Natural killer cell (primary cell): ENCODE measurements at regions not wholly inside any gene's neighbourhood (a gene's known extent, or its start where the extent isn't known, plus 50 kb on each side); places are given as distances from the start of the nearest gene placed in this dataset.
A peak's percentile ranks its signal among the peaks of the same experiment; 100 is the strongest.

Experiments used
- ATAC-seq, 3 donors: fragments of 150-1000 bp in 2 of 3; fragments of 200-7000 bp in 1 of 3; cut with Tn5 transposase; 1 replicate in 1 of 3; 2 replicates in 2 of 3; pipeline ENCODE4 v1.10.0; 2021; ENCODE audit warnings: mild to moderate bottlenecking in 2 of 3, moderate library complexity in 2 of 3
- DNase-seq, 2 donors: peaks; one replicate each; pipeline versions ENCODE4 v3.0.0 to v3.0.0-alpha.2; 2013 to 2021; ENCODE audit warnings: mixed read lengths in 1 of 2
- H3K27ac ChIP-seq: one replicate; pipeline ENCODE4 v1.5.1; 2013; ENCODE audit warnings: mild to moderate bottlenecking, low read length
- H3K27me3 ChIP-seq: one replicate; pipeline ENCODE4 v1.6.1; 2013; ENCODE audit warnings: low read length; ENCODE audit not compliant: control insufficient read depth, insufficient read depth
- H3K36me3 ChIP-seq: one replicate; pipeline ENCODE4 v1.6.1; 2013; ENCODE audit warnings: low read length; ENCODE audit not compliant: control insufficient read depth, insufficient read depth
- H3K4me1 ChIP-seq: one replicate; pipeline ENCODE4 v1.6.1; 2013; ENCODE audit warnings: low read length; ENCODE audit not compliant: control insufficient read depth, insufficient read depth
- H3K4me3 ChIP-seq: one replicate; pipeline ENCODE4 v1.5.1; 2013; ENCODE audit warnings: low read length
- H3K9me3 ChIP-seq: one replicate; pipeline ENCODE4 v1.6.1; 2013; ENCODE audit warnings: low read length; ENCODE audit not compliant: control insufficient read depth, insufficient read depth
- H3K27ac Mint-ChIP-seq, 2 donors: one replicate each; pipeline ENCODE4 v1.8.0; 2022; ENCODE audit warnings: mild to moderate bottlenecking in 2 of 2, mixed read lengths in 2 of 2, moderate library complexity in 1 of 2
- H3K27me3 Mint-ChIP-seq, 2 donors: one replicate each; pipeline ENCODE4 v1.8.0; 2022; ENCODE audit warnings: low read depth in 2 of 2, mixed read lengths in 2 of 2
- H3K36me3 Mint-ChIP-seq: one replicate; pipeline ENCODE4 v1.8.0; 2022; ENCODE audit warnings: mixed read lengths
- H3K4me1 Mint-ChIP-seq, 2 donors: one replicate each; pipeline ENCODE4 v1.8.0; 2022; ENCODE audit warnings: mixed read lengths in 2 of 2
- H3K4me3 Mint-ChIP-seq: one replicate; pipeline ENCODE4 v1.8.0; 2022; ENCODE audit warnings: mild to moderate bottlenecking, moderate library complexity, mixed read lengths
- H3K9me3 Mint-ChIP-seq, 2 donors: one replicate each; pipeline ENCODE4 v1.8.0; 2022; ENCODE audit warnings: mixed read lengths in 2 of 2
- CTCF ChIP-seq: fragments of 200-600 bp; IDR thresholded peaks from one replicate; pipeline ENCODE4 v1.8.0; 2022; ENCODE audit warnings: antibody characterized with exemption
- WGBS: methylation state at CpG from one replicate; pipeline ENCODE4 v1.1.7; 2013; ENCODE audit warnings: missing lambda C conversion rate; ENCODE audit not compliant: insufficient coverage; 5-methylcytosine and 5-hydroxymethylcytosine counted together
- intact Hi-C: fragments of 100-400 bp; cut with micrococcal nuclease; formaldehyde crosslinking; loops from one replicate; pipeline ENCODE4 v1.14.2; 2022

DNA sequence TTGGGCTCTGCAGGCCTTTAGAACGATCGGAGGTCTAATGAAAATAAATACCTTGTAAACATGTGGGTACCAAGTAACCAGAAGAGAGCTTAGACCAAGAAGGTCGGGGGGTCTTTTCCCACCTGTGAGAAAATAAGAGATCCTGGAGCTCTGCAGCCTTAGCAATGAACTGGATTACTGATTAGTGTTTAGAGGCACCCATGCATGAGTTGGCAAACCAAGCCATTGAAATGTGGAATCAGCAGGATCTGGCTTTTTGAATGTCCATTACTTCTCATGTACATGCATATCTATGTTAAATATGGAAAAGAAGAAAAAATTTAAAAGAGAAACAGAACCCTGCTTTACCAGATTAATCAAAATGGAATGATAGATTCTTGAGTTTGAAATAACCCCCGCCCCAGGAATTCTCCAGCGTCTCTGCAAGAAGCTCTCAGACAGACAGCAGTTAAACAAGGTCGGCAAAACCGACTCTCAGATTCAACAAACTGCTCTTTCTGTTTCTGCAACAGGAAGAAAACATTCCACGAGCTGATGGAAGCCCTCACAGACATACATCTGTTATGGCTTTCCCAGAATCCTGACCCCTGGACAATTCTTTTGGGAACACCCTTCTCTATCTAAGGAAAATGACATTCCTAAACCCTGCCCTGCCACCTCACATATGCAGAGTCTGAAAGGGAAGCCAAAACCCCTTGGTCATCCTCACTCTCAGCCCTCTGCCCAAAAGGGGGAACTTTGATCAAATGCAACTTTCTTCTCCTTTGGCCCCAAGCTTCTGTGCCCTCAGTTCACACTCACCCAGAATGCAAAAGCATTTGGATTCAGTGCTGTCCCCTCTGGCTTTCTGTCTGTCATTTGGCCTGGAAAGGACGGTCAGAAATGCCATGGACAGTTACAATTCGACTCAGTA, 78.7 kb upstream of the EN2 start:
- DNase-seq = no peak
- ATAC-seq = no peak
- Mint-ChIP-seq H3K9me3 (no peaks in the 10 kb centered on the region), H3K4me3 (no peak overlapping the region), H3K27ac (no peak overlapping the region), H3K36me3 (no peaks in the 10 kb centered on the region), H3K4me1 (peaks cover 17 to 33% of the 10 kb centered on the region in 2 donors), H3K27me3 (peaks cover 73 to 79% of the 10 kb centered on the region in 2 donors)
- TF ChIP-seq CTCF = no peak
- Histone ChIP-seq H3K9me3 (no peaks in the 10 kb centered on the region), H3K4me3 (no peak overlapping the region), H3K27ac (no peak overlapping the region), H3K27me3 (peaks cover 60% of the 10 kb centered on the region), H3K4me1 (peaks cover 21% of the 10 kb centered on the region), H3K36me3 (no peaks in the 10 kb centered on the region)
- intact Hi-C loops = loop anchor here (10.0 kb wide), 1 partner anchor 386 kb away; no protein-coding TSS in a partner anchor
- 6% methylated on average over 10 of the region's 10 CpGs for WGBS

- peaks cover 54% of the 10 kb centered on the region for H3K27me3 ChIP-seq
These were observed 77.6 kb upstream of the EN2 start for GRCh38 chr7:155380221-155380861.

GRCh38 chr7:155380976-155381851, 76.7 kb upstream of the EN2 start:
- TF ChIP-seq CTCF = no peak
- Mint-ChIP-seq H3K4me3 (peak overlapping the region; percentile 21), H3K36me3 (no peaks in the 10 kb centered on the region), H3K27me3 (peaks cover 64 to 76% of the 10 kb centered on the region in 2 donors), H3K9me3 (no peaks in the 10 kb centered on the region), H3K27ac (no peak overlapping the region), H3K4me1 (peaks cover 11 to 18% of the 10 kb centered on the region in 2 donors)
- peaks cover 9% of the 10 kb centered on the region for H3K4me1 ChIP-seq
- no peak overlapping the region for H3K4me3 ChIP-seq
- intact Hi-C loops = loop anchor here (2.0 to 5.0 kb wide), 2 partner anchors 72 to 151 kb away; no protein-coding TSS in a partner anchor
- no peaks in the 10 kb centered on the region for H3K36me3 ChIP-seq
- ATAC-seq (no peak), DNase-seq (no peak)
- no peak overlapping the region for H3K27ac ChIP-seq
- H3K9me3 ChIP-seq = no peaks in the 10 kb centered on the region
- WGBS = 5% methylated on average over 35 of the region's 42 CpGs
- H3K27me3 ChIP-seq = peaks cover 47% of the 10 kb centered on the region

More at GRCh38 chr7:155380221-155380861, 77.6 kb upstream of the EN2 start:
- intact Hi-C loops = loop anchor here (2.0 to 5.0 kb wide), 2 partner anchors 72 to 152 kb away; no protein-coding TSS in a partner anchor
- peaks cover 11 to 25% of the 10 kb centered on the region in 2 donors for H3K4me1 Mint-ChIP-seq
- DNase-seq (peak; percentile 45 to 77), ATAC-seq (peak; percentile 77 to 96 (median 94))
- no peaks in the 10 kb centered on the region for H3K9me3 Mint-ChIP-seq
- peaks cover 73 to 79% of the 10 kb centered on the region in 2 donors for H3K27me3 Mint-ChIP-seq
- H3K36me3 Mint-ChIP-seq = no peaks in the 10 kb centered on the region
- Histone ChIP-seq H3K36me3 (no peaks in the 10 kb centered on the region), H3K9me3 (no peaks in the 10 kb centered on the region), H3K4me3 (no peak overlapping the region), H3K4me1 (peaks cover 13% of the 10 kb centered on the region), H3K27ac (no peak overlapping the region)
- TF ChIP-seq CTCF = peak; percentile 81
- 4% methylated on average over 18 of the region's 18 CpGs for WGBS
- H3K4me3 Mint-ChIP-seq = peak overlapping the region; percentile 28
- no peak overlapping the region for H3K27ac Mint-ChIP-seq
